ENCODE measurements at regions not wholly inside any gene's neighbourhood (a gene's known extent, or its start where the extent isn't known, plus 50 kb on each side); places are given as distances from the start of the nearest gene placed in this dataset.

DNA sequence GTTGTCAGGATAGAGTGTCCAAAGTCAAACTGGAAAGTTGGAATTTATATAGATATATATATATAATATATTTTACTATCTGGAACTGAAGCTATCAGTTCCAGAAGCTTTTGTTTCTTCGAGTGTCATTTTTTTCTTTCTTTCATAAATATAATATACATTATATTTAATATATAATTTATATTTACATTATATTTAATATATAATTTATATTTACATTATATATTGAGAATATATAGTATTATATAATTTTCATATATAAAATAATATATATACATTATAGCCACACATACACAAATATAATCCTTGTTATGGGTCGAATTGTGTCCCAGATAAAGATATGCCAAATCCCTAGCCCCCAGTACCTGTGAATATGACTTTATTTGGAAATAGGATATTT, 842.3 kb upstream of the LRRC4C start:
- Histone ChIP-seq H3K79me2 (ENCODE audit: insufficient read depth, low read length) (no peaks in the 10 kb centered on the region), H3K4me3 (replicated peaks in 1 of 3; ENCODE audit: low read depth in 2 of 3, low read length in 3 of 3) (no peak overlapping the region), H3K27me3 (ENCODE audit: control insufficient read depth in 2 of 2, insufficient read depth in 2 of 2, low read length in 2 of 2) (no peaks in the 10 kb centered on the region), H4K20me1 (ENCODE audit: insufficient read depth, low read length) (no peaks in the 10 kb centered on the region), H3K36me3 (replicated peaks in 1 of 2; ENCODE audit: control insufficient read depth in 1 of 2, insufficient read depth in 2 of 2, low read length in 2 of 2) (no peaks in the 10 kb centered on the region), H3K9me3 (replicated peaks in 1 of 2; ENCODE audit: control insufficient read depth in 1 of 2, insufficient read depth in 1 of 2, low read length in 2 of 2) (no peaks in the 10 kb centered on the region), H3K4me1 (ENCODE audit: control insufficient read depth in 1 of 2, insufficient read depth in 2 of 2, low read length in 2 of 2) (no peaks in the 10 kb centered on the region), H2AFZ (ENCODE audit: insufficient read depth, low read depth, low read length, poor library complexity, severe bottlenecking) (no peak overlapping the region), H3K9ac (ENCODE audit: insufficient read depth, low read length, poor library complexity, severe bottlenecking) (no peak overlapping the region), H3K27ac (ENCODE audit: low read depth in 1 of 2, low read length in 2 of 2) (no peak overlapping the region), H3K4me2 (replicated peaks; ENCODE audit: extremely low read depth, low read length, poor library complexity, severe bottlenecking) (no peak overlapping the region)
- H3K27me3 Mint-ChIP-seq (ENCODE audit: low read depth in 3 of 3), result no peaks in the 10 kb centered on the region
- no peak for DNase-seq
- H3K36me3 Mint-ChIP-seq, result no peaks in the 10 kb centered on the region
- H3K27ac Mint-ChIP-seq, result no peak overlapping the region
- intact Hi-C loops (cut with micrococcal nuclease), result no loop called here
- WGBS (ENCODE audit: insufficient coverage), result no CpG with 5 or more reads among the region's 2 CpGs
- peaks cover 0 to 2% (median 0%) of the 10 kb centered on the region in 7 donors for H3K9me3 Mint-ChIP-seq
- no peak overlapping the region for H3K4me3 Mint-ChIP-seq
- H3K4me1 Mint-ChIP-seq, result no peaks in the 10 kb centered on the region
- TF ChIP-seq, protein P1, sequence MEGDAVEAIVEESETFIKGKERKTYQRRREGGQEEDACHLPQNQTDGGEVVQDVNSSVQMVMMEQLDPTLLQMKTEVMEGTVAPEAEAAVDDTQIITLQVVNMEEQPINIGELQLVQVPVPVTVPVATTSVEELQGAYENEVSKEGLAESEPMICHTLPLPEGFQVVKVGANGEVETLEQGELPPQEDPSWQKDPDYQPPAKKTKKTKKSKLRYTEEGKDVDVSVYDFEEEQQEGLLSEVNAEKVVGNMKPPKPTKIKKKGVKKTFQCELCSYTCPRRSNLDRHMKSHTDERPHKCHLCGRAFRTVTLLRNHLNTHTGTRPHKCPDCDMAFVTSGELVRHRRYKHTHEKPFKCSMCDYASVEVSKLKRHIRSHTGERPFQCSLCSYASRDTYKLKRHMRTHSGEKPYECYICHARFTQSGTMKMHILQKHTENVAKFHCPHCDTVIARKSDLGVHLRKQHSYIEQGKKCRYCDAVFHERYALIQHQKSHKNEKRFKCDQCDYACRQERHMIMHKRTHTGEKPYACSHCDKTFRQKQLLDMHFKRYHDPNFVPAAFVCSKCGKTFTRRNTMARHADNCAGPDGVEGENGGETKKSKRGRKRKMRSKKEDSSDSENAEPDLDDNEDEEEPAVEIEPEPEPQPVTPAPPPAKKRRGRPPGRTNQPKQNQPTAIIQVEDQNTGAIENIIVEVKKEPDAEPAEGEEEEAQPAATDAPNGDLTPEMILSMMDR (IDR thresholded peaks at IDR 0.05), result no peak

- no peak overlapping the region for H3K9ac ChIP-seq (ENCODE audit: insufficient read depth, low read length, poor library complexity, severe bottlenecking)
- DNase-seq, result no peak
- no peaks in the 10 kb centered on the region for H3K27me3 ChIP-seq (ENCODE audit: control insufficient read depth in 2 of 2, insufficient read depth in 2 of 2, low read length in 2 of 2)
- no peaks in the 10 kb centered on the region for H3K79me2 ChIP-seq (ENCODE audit: insufficient read depth, low read length)
- TF ChIP-seq, protein P1 (IDR thresholded peaks at IDR 0.05), result no peak
- H3K36me3 ChIP-seq (replicated peaks in 1 of 2; ENCODE audit: control insufficient read depth in 1 of 2, insufficient read depth in 2 of 2, low read length in 2 of 2), result no peaks in the 10 kb centered on the region
- no peak overlapping the region for H3K27ac ChIP-seq (ENCODE audit: low read depth in 1 of 2, low read length in 2 of 2)
- Mint-ChIP-seq H3K36me3 (no peaks in the 10 kb centered on the region), H3K27me3 (ENCODE audit: low read depth in 3 of 3) (peaks cover 0 to 1% (median 0%) of the 10 kb centered on the region in 3 donors), H3K4me1 (no peaks in the 10 kb centered on the region), H3K4me3 (no peak overlapping the region), H3K27ac (no peak overlapping the region), H3K9me3 (peaks cover 0 to 7% (median 0%) of the 10 kb centered on the region in 7 donors)
- WGBS (ENCODE audit: insufficient coverage), result no CpG with 5 or more reads among the region's 3 CpGs
- no peaks in the 10 kb centered on the region for H3K9me3 ChIP-seq (replicated peaks in 1 of 2; ENCODE audit: control insufficient read depth in 1 of 2, insufficient read depth in 1 of 2, low read length in 2 of 2)
- no peak overlapping the region for H2AFZ ChIP-seq (ENCODE audit: insufficient read depth, low read depth, low read length, poor library complexity, severe bottlenecking)
- no peaks in the 10 kb centered on the region for H3K4me1 ChIP-seq (ENCODE audit: control insufficient read depth in 1 of 2, insufficient read depth in 2 of 2, low read length in 2 of 2)
- no peak overlapping the region for H3K4me3 ChIP-seq (replicated peaks in 1 of 3; ENCODE audit: low read depth in 2 of 3, low read length in 3 of 3)
- no peak overlapping the region for H3K4me2 ChIP-seq (replicated peaks; ENCODE audit: extremely low read depth, low read length, poor library complexity, severe bottlenecking)
- intact Hi-C loops (cut with micrococcal nuclease), result no loop called here
- no peaks in the 10 kb centered on the region for H4K20me1 ChIP-seq (ENCODE audit: insufficient read depth, low read length)
These were observed 852.1 kb upstream of the LRRC4C start for GRCh38 chr11:42311514-42311913.
